Endothelial cell of umbilical vein (primary cell): ENCODE measurements at regions not wholly inside any gene's neighbourhood (a gene's known extent, or its start where the extent isn't known, plus 50 kb on each side); places are given as distances from the start of the nearest gene placed in this dataset.

ENCODE experiments used
- BruUV-seq: library from RNA; stranded (reverse); fragments of 400-500 nt; replicated peaks from 2 replicates; lab custom pipeline; 2021; lab: Mats Ljungman, UMichigan
- CTCF ChIA-PET: fragments of 300-600, 350-600 bp; sonication (Branson Sonifier 250); formaldehyde crosslinking; loops from one replicate; lab custom pipeline; 2021; ENCODE audit warnings: antibody characterized with exemption, inconsistent platforms; lab: Charles Lee
- POLR2A ChIA-PET: fragments of 300-600, 350-600 bp; sonication (Branson Sonifier 250); formaldehyde crosslinking; loops from one replicate; lab custom pipeline; 2021; ENCODE audit warnings: antibody characterized with exemption, inconsistent platforms; lab: Charles Lee
- DNase-seq: peaks from one replicate; pipeline ENCODE4 v3.0.0-alpha.2; 2011; ENCODE audit warnings: low read depth, low spot score
- FAIRE-seq: peaks from 2 replicates; lab custom pipeline; 2011; peaks lifted over from hg19 to GRCh38; lab: Jason Lieb, UNC
- H2AFZ ChIP-seq: 2 replicates; pipeline ENCODE4 v1.6.0; 2012; ENCODE audit warnings: low read depth, low read length, control low read depth, inconsistent platforms
- H3K27ac ChIP-seq: 2 replicates; pipeline ENCODE4 v1.5.1; 2011; ENCODE audit warnings: low read depth, mild to moderate bottlenecking, control low read depth, low read length, moderate library complexity; ENCODE audit not compliant: insufficient read depth
- H3K27me3 ChIP-seq, 2 experiments: 2 replicates each; pipeline versions ENCODE4 v1.6.0 to v1.6.1; 2011; ENCODE audit warnings: low read length in 2 of 2, mixed read lengths in 1 of 2; ENCODE audit not compliant: control insufficient read depth in 2 of 2, insufficient read depth in 2 of 2
- H3K36me3 ChIP-seq, 2 experiments: 2 replicates in 1 of 2; 3 replicates in 1 of 2; pipeline ENCODE4 v1.5.1; 2011; ENCODE audit warnings: low read length in 2 of 2, mild to moderate bottlenecking in 1 of 2, moderate library complexity in 1 of 2; ENCODE audit not compliant: control insufficient read depth in 2 of 2, insufficient read depth in 2 of 2; ENCODE audit errors: extremely low read depth in 1 of 2
- H3K4me1 ChIP-seq: 3 replicates; pipeline ENCODE4 v1.5.1; 2011; ENCODE audit warnings: mild to moderate bottlenecking, low read length; ENCODE audit not compliant: control insufficient read depth, insufficient read depth; ENCODE audit errors: extremely low read depth
- H3K4me2 ChIP-seq: 2 replicates; pipeline ENCODE4 v1.6.1; 2011; ENCODE audit warnings: low read length, control low read depth, mixed read lengths; ENCODE audit not compliant: insufficient read depth
- H3K4me3 ChIP-seq, 3 experiments: fragments of 200-600 bp in 1 of 3; sonication (generic), shearing (Covaris generic) in 1 of 3; replicated peaks in 1 of 3; 2 replicates each; pipeline ENCODE4 v1.5.1; 2011 to 2016; ENCODE audit warnings: control low read depth in 3 of 3, low read length in 3 of 3, mild to moderate bottlenecking in 2 of 3, inconsistent platforms in 1 of 3, low read depth in 1 of 3, moderate library complexity in 1 of 3; ENCODE audit not compliant: insufficient read depth in 1 of 3
- H3K79me2 ChIP-seq: 2 replicates; pipeline ENCODE4 v1.6.0; 2012; ENCODE audit warnings: low read length, inconsistent platforms; ENCODE audit not compliant: control insufficient read depth, insufficient read depth
- H3K9ac ChIP-seq: replicated peaks from 2 replicates; pipeline ENCODE3; 2011; ENCODE audit warnings: low read length, control low read depth; ENCODE audit not compliant: insufficient read depth; ENCODE audit errors: extremely low read depth
- H3K9me1 ChIP-seq: replicated peaks from 3 replicates; pipeline ENCODE4 v1.6.0; 2011; ENCODE audit warnings: mild to moderate bottlenecking, low read length; ENCODE audit not compliant: control insufficient read depth, insufficient read depth; ENCODE audit errors: extremely low read depth
- H3K9me3 ChIP-seq: replicated peaks from 2 replicates; pipeline ENCODE4 v1.5.1; 2012; ENCODE audit warnings: low read length, inconsistent platforms; ENCODE audit not compliant: control insufficient read depth, insufficient read depth
- H4K20me1 ChIP-seq: replicated peaks from 2 replicates; pipeline ENCODE3; 2011; ENCODE audit warnings: mild to moderate bottlenecking, low read length; ENCODE audit not compliant: control insufficient read depth, insufficient read depth; ENCODE audit errors: extremely low read depth
- EZH2 ChIP-seq: IDR thresholded peaks from 2 replicates; pipeline ENCODE4 v1.6.1; 2012; ENCODE audit warnings: borderline replicate concordance, low read depth, mild to moderate bottlenecking, moderate library complexity, low read length, inconsistent platforms; ENCODE audit not compliant: severe bottlenecking
- MYC ChIP-seq: IDR thresholded peaks from one replicate; pipeline ENCODE4 v1.6.1; 2011; ENCODE audit warnings: mild to moderate bottlenecking, low read depth, low read length
- POLR2A ChIP-seq: IDR thresholded peaks from 2 replicates; pipeline ENCODE4 v1.6.1; 2012; ENCODE audit warnings: low read depth, mild to moderate bottlenecking, control low read depth, low read length
- dilution Hi-C: fragments of 300-500 bp; cut with MboI; formaldehyde crosslinking; loops from one replicate; pipeline ENCODE4 v1.15.0; 2019; ENCODE audit warnings: low sequenced_read_pairs; ENCODE audit not compliant: extremely low pct_ligation_motif_present
- intact Hi-C: fragments of 100-400 bp; cut with micrococcal nuclease; formaldehyde crosslinking; loops from one replicate; pipeline ENCODE4 v1.10.0; 2022
- TF ChIP-seq, protein P1 (sequence below), 2 donors: IDR thresholded peaks; 1 replicate in 1 of 2; 2 replicates in 1 of 2; pipeline ENCODE4 v1.5.1; 2011; ENCODE audit warnings: low read length in 2 of 2, mild to moderate bottlenecking in 2 of 2, moderate library complexity in 2 of 2, control low read depth in 1 of 2, inconsistent platforms in 1 of 2, low read depth in 1 of 2; ENCODE audit not compliant: insufficient read depth in 1 of 2; ENCODE audit errors: extremely low read depth in 1 of 2

- Histone ChIP-seq H3K9ac (no peak overlapping the region), H3K4me2 (peak overlapping the region; percentile 64), H2AFZ (peak overlapping the region; percentile 86), H3K27ac (no peak overlapping the region), H3K9me1 (no peaks in the 10 kb centered on the region), H3K9me3 (no peaks in the 10 kb centered on the region), H3K27me3 (peaks cover 37 to 40% of the 10 kb centered on the region in 2 experiments), H3K79me2 (no peaks in the 10 kb centered on the region), H3K4me1 (peaks cover 11% of the 10 kb centered on the region), H4K20me1 (no peaks in the 10 kb centered on the region), H3K36me3 (no peaks in the 10 kb centered on the region), H3K4me3 (peak overlapping the region; percentile 19 to 41 (median 22))
- dilution Hi-C loops (loop anchor here (25.0 kb wide), 1 partner anchor 187 kb away; the partner anchor contains the start of gene IL6), intact Hi-C loops (no loop called here)
- no peak for TF ChIP-seq MYC
- TF ChIP-seq, protein P1, sequence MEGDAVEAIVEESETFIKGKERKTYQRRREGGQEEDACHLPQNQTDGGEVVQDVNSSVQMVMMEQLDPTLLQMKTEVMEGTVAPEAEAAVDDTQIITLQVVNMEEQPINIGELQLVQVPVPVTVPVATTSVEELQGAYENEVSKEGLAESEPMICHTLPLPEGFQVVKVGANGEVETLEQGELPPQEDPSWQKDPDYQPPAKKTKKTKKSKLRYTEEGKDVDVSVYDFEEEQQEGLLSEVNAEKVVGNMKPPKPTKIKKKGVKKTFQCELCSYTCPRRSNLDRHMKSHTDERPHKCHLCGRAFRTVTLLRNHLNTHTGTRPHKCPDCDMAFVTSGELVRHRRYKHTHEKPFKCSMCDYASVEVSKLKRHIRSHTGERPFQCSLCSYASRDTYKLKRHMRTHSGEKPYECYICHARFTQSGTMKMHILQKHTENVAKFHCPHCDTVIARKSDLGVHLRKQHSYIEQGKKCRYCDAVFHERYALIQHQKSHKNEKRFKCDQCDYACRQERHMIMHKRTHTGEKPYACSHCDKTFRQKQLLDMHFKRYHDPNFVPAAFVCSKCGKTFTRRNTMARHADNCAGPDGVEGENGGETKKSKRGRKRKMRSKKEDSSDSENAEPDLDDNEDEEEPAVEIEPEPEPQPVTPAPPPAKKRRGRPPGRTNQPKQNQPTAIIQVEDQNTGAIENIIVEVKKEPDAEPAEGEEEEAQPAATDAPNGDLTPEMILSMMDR (IDR thresholded peaks at IDR 0.05; ENCODE audit: extremely low read depth in 1 of 2, insufficient read depth in 1 of 2, low read depth in 1 of 2, low read length in 2 of 2): peak; percentile 43 to 58
- no peak for TF ChIP-seq POLR2A
- peak; percentile 37 for TF ChIP-seq EZH2
- CTCF ChIA-PET: interaction anchor here (0.6 to 1.9 kb wide), 6 partner anchors 11 to 505 kb away, joined by 3 to 4 read pairs (median 4); no protein-coding TSS in a partner anchor
- no peak for FAIRE-seq
- no TSS peak for BruUV-seq
- DNase-seq: peak; percentile 13
- POLR2A ChIA-PET: no interaction called here
Measured at GRCh38 chr7:22549667-22550513, 49.9 kb upstream of the STEAP1B start.
